ENCODE measurements at regions not wholly inside any gene's neighbourhood (a gene's known extent, or its start where the extent isn't known, plus 50 kb on each side); places are given as distances from the start of the nearest gene placed in this dataset.
"Not testable (repeated sequence)": the region's sequence is repeated elsewhere in the genome, so short reads cannot be mapped to it uniquely, and the experiment has no call there.

DNA sequence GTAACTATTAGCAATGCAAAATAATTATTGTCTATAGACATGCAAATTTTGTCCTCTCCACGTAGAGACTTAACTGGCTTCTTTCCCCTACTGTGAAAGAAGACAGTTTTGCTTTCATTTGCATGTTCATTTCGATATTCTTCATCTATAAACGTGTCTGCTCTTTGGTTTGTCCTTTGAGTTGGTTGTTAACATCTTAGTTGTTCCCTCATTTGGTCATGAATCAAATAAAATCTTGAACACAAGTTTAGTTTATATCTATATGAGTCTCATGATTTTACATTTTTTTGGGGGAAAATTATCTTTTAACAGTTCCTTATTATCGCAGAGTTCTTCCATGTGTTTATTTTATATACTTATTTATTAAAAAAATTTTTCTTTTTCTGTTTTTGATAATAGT is 214.4 kb downstream of the UTP18 start:
- ATAC-seq (ENCODE audit: low read depth) (no peak), DNase-seq (ENCODE audit: low spot score) (no peak)
- Histone ChIP-seq H3K4me3 (ENCODE audit: severe bottlenecking) (no peak overlapping the region), H3K36me3 (ENCODE audit: low read depth) (no peaks in the 10 kb centered on the region), H3K27me3 (ENCODE audit: insufficient read depth, poor library complexity, severe bottlenecking) (peaks cover 39% of the 10 kb centered on the region), H3K9me3 (ENCODE audit: severe bottlenecking) (no peaks in the 10 kb centered on the region), H3K27ac (ENCODE audit: poor library complexity, severe bottlenecking) (no peak overlapping the region), H3K4me1 (ENCODE audit: insufficient read depth, poor library complexity, severe bottlenecking) (no peaks in the 10 kb centered on the region)
- no peak for TF ChIP-seq CTCF (IDR thresholded peaks at IDR 0.05; ENCODE audit: poor library complexity, severe bottlenecking)

DNA sequence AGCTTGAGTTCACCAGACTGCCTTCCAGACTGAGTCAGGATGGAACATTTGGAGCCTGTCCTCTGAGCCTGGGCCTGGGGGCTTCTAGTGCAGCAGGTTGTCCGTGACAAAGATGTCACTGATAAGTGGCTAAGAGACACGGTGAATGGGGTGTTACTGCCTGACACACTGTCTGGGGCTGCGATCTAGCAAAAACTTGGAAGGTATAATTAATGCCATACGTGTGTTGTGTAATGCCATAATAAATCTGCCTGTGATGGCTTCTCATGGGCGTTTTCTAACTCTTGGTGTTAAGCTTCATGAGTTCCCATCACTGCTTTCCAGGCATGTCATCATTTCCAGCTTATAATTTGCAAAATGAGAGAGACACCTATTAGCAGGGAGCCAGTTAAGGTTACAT is 215.4 kb downstream of the UTP18 start:
- Histone ChIP-seq H3K9me3 (ENCODE audit: severe bottlenecking) (no peaks in the 10 kb centered on the region), H3K4me3 (ENCODE audit: severe bottlenecking) (no peak overlapping the region), H3K4me1 (ENCODE audit: insufficient read depth, poor library complexity, severe bottlenecking) (no peaks in the 10 kb centered on the region), H3K36me3 (ENCODE audit: low read depth) (no peaks in the 10 kb centered on the region), H3K27ac (ENCODE audit: poor library complexity, severe bottlenecking) (no peak overlapping the region), H3K27me3 (ENCODE audit: insufficient read depth, poor library complexity, severe bottlenecking) (peaks cover 39% of the 10 kb centered on the region)
- DNase-seq (ENCODE audit: low spot score) (no peak), ATAC-seq (ENCODE audit: low read depth) (no peak)
- no peak for TF ChIP-seq CTCF (IDR thresholded peaks at IDR 0.05; ENCODE audit: poor library complexity, severe bottlenecking)

DNA sequence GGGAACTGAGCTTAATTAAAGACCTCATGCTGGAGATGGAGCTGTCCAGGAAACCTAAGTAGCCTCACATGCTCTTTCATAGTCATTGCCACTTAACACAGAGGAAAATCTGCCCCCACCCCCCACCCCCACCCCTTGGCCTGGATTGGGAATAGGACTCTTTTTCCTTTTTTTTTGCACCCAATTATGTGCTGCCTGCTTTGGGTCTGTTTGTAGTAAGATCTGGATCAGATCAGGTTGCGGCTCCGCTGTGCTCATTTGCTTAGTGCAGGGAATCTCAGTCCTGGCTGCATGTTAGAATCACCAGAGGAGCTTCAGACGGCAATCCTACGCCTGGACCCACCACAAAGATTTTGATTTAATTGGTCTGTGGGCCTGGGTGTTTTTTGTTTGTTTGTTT is 219.0 kb downstream of the UTP18 start:
- TF ChIP-seq CTCF (IDR thresholded peaks at IDR 0.05; ENCODE audit: poor library complexity, severe bottlenecking) = no peak

GRCh38 chr17:51481370-51481769 is 221.0 kb downstream of the UTP18 start:
- no peak for TF ChIP-seq CTCF (IDR thresholded peaks at IDR 0.05; ENCODE audit: poor library complexity, severe bottlenecking)
- no peak overlapping the region for H3K27ac ChIP-seq (ENCODE audit: poor library complexity, severe bottlenecking)
- no peak for ATAC-seq (ENCODE audit: low read depth)
- H3K4me1 ChIP-seq (ENCODE audit: insufficient read depth, poor library complexity, severe bottlenecking) = no peaks in the 10 kb centered on the region
- DNase-seq (ENCODE audit: low spot score) = no peak
- peaks cover 8% of the 10 kb centered on the region for H3K27me3 ChIP-seq (ENCODE audit: insufficient read depth, poor library complexity, severe bottlenecking)
- H3K4me3 ChIP-seq (ENCODE audit: severe bottlenecking) = no peak overlapping the region
- no peaks in the 10 kb centered on the region for H3K36me3 ChIP-seq (ENCODE audit: low read depth)
- peaks cover 4% of the 10 kb centered on the region for H3K9me3 ChIP-seq (ENCODE audit: severe bottlenecking)

More for the DNA sequence above, 219.0 kb downstream of the UTP18 start:
- peaks cover 4% of the 10 kb centered on the region for H3K9me3 ChIP-seq (ENCODE audit: severe bottlenecking)
- H3K27me3 ChIP-seq (ENCODE audit: insufficient read depth, poor library complexity, severe bottlenecking) = peaks cover 17% of the 10 kb centered on the region
- H3K4me1 ChIP-seq (ENCODE audit: insufficient read depth, poor library complexity, severe bottlenecking) = no peaks in the 10 kb centered on the region
- no peak overlapping the region for H3K4me3 ChIP-seq (ENCODE audit: severe bottlenecking)
- DNase-seq (ENCODE audit: low spot score) = no peak
- no peak overlapping the region for H3K27ac ChIP-seq (ENCODE audit: poor library complexity, severe bottlenecking)
- ATAC-seq (ENCODE audit: low read depth) = no peak
- H3K36me3 ChIP-seq (ENCODE audit: low read depth) = no peaks in the 10 kb centered on the region

GRCh38 chr17:51482248-51482647 is 221.9 kb downstream of the UTP18 start:
- not testable (repeated sequence) for H3K36me3 ChIP-seq (ENCODE audit: low read depth); H3K4me1 ChIP-seq (ENCODE audit: insufficient read depth, poor library complexity, severe bottlenecking); DNase-seq (ENCODE audit: low spot score); H3K27ac ChIP-seq (ENCODE audit: poor library complexity, severe bottlenecking); H3K27me3 ChIP-seq (ENCODE audit: insufficient read depth, poor library complexity, severe bottlenecking); H3K9me3 ChIP-seq (ENCODE audit: severe bottlenecking); ATAC-seq (ENCODE audit: low read depth); H3K4me3 ChIP-seq (ENCODE audit: severe bottlenecking)

All from RWPE2 (cell line).